Neuronal stem cell (in vitro differentiated cells): ENCODE measurements at regions not wholly inside any gene's neighbourhood (a gene's known extent, or its start where the extent isn't known, plus 50 kb on each side); places are given as distances from the start of the nearest gene placed in this dataset.

ENCODE experiments used
- DNase-seq: peaks from one replicate; pipeline ENCODE4 v3.0.0-alpha.2; 2013; ENCODE audit warnings: low spot score
- H2AFZ ChIP-seq: one replicate; pipeline ENCODE4 v1.6.1; 2013; ENCODE audit warnings: mild to moderate bottlenecking, low read length, inconsistent platforms
- H2AK5ac ChIP-seq: 2 replicates; pipeline ENCODE4 v1.6.1; 2013; ENCODE audit warnings: low read depth, mild to moderate bottlenecking, inconsistent platforms, low read length, moderate library complexity, mixed read lengths
- H2BK120ac ChIP-seq: 2 replicates; pipeline ENCODE4 v1.6.1; 2013; ENCODE audit warnings: low read depth, mild to moderate bottlenecking, inconsistent platforms, low read length, moderate library complexity, mixed read lengths
- H2BK12ac ChIP-seq: one replicate; pipeline ENCODE4 v1.6.1; 2013; ENCODE audit warnings: low read length, inconsistent platforms
- H2BK15ac ChIP-seq: 2 replicates; pipeline ENCODE4 v1.6.1; 2013; ENCODE audit warnings: mild to moderate bottlenecking, low read length, inconsistent platforms, mixed read lengths
- H2BK5ac ChIP-seq: one replicate; pipeline ENCODE4 v1.6.1; 2013; ENCODE audit warnings: inconsistent platforms, mild to moderate bottlenecking, low read length, moderate library complexity
- H3K14ac ChIP-seq: one replicate; pipeline ENCODE4 v1.6.1; 2013; ENCODE audit warnings: low read length, inconsistent platforms
- H3K18ac ChIP-seq: 2 replicates; pipeline ENCODE4 v1.6.1; 2013; ENCODE audit warnings: low read length, inconsistent platforms
- H3K23ac ChIP-seq: 2 replicates; pipeline ENCODE4 v1.6.1; 2013; ENCODE audit warnings: low read depth, mild to moderate bottlenecking, mixed read lengths, low read length, inconsistent platforms; ENCODE audit not compliant: poor library complexity
- H3K27ac ChIP-seq: replicated peaks from 3 replicates; pipeline ENCODE4 v1.5.1; 2013; ENCODE audit warnings: low read length, inconsistent platforms
- H3K27me3 ChIP-seq, 3 experiments: 2 replicates each; pipeline ENCODE4 v1.6.1; 2013; ENCODE audit warnings: low read length in 3 of 3, mild to moderate bottlenecking in 2 of 3, inconsistent platforms in 1 of 3, low read depth in 1 of 3, mixed read lengths in 1 of 3, moderate library complexity in 1 of 3; ENCODE audit not compliant: control insufficient read depth in 3 of 3, insufficient read depth in 3 of 3
- H3K36me3 ChIP-seq, 2 donors: replicated peaks in 1 of 2; 2 replicates each; pipeline ENCODE4 v1.6.1; 2013; ENCODE audit warnings: low read length in 2 of 2; ENCODE audit not compliant: control insufficient read depth in 2 of 2, insufficient read depth in 2 of 2
- H3K4ac ChIP-seq: 2 replicates; pipeline ENCODE4 v1.6.1; 2013; ENCODE audit warnings: inconsistent platforms, mild to moderate bottlenecking, low read length, moderate library complexity
- H3K4me1 ChIP-seq, 2 donors: 1 replicate in 1 of 2; 2 replicates in 1 of 2; pipeline ENCODE4 v1.6.1; 2013; ENCODE audit warnings: low read length in 2 of 2, low read depth in 1 of 2; ENCODE audit not compliant: control insufficient read depth in 2 of 2, insufficient read depth in 1 of 2
- H3K4me2 ChIP-seq: one replicate; pipeline ENCODE4 v1.6.1; 2013; ENCODE audit warnings: mild to moderate bottlenecking, low read length, inconsistent platforms; ENCODE audit not compliant: insufficient read depth, poor library complexity, severe bottlenecking
- H3K4me3 ChIP-seq, 2 donors: 2 replicates each; pipeline ENCODE4 v1.5.1; 2013; ENCODE audit warnings: low read length in 2 of 2, mild to moderate bottlenecking in 2 of 2, inconsistent platforms in 1 of 2, moderate library complexity in 1 of 2
- H3K79me1 ChIP-seq: one replicate; pipeline ENCODE4 v1.6.1; 2013; ENCODE audit warnings: low read depth, mild to moderate bottlenecking, inconsistent platforms, low read length, moderate library complexity
- H3K9ac ChIP-seq: one replicate; pipeline ENCODE4 v1.6.1; 2013; ENCODE audit warnings: mild to moderate bottlenecking, low read depth, low read length, inconsistent platforms; ENCODE audit not compliant: poor library complexity
- H3K9me3 ChIP-seq, 2 donors: replicated peaks in 1 of 2; 2 replicates each; pipeline versions ENCODE3 to v1.6.1; 2013; ENCODE audit warnings: low read length in 2 of 2, mild to moderate bottlenecking in 2 of 2, inconsistent platforms in 1 of 2, low read depth in 1 of 2, mixed read lengths in 1 of 2, moderate library complexity in 1 of 2; ENCODE audit not compliant: control insufficient read depth in 2 of 2, insufficient read depth in 1 of 2
- H4K8ac ChIP-seq: one replicate; pipeline ENCODE4 v1.6.1; 2013; ENCODE audit warnings: low read depth, mild to moderate bottlenecking, inconsistent platforms, low read length, moderate library complexity
- H4K91ac ChIP-seq: one replicate; pipeline ENCODE4 v1.6.1; 2013; ENCODE audit warnings: low read length, low read depth, mild to moderate bottlenecking, inconsistent platforms; ENCODE audit not compliant: poor library complexity
- WGBS, 2 donors: extraction: QIAGEN DNeasy Blood & Tissue Kit; methylation state at CpG; one replicate each; pipeline ENCODE4 v1.1.7; 2013; ENCODE audit warnings: missing lambda C conversion rate in 2 of 2, mixed read lengths in 1 of 2; ENCODE audit not compliant: insufficient read length in 2 of 2, insufficient replicate concordance in 1 of 2; ENCODE audit errors: extremely low coverage in 2 of 2; 5-methylcytosine and 5-hydroxymethylcytosine counted together

GRCh38 chr11:87778357-87778756 lies 396.9 kb downstream of the RAB38 start:
- no peak overlapping the region for H3K27ac ChIP-seq
- no peaks in the 10 kb centered on the region for H3K79me1 ChIP-seq
- H3K9ac ChIP-seq: no peak overlapping the region
- H3K4ac ChIP-seq: no peak overlapping the region
- H2BK120ac ChIP-seq: no peak overlapping the region
- no peak overlapping the region for H2BK12ac ChIP-seq
- H2BK15ac ChIP-seq: no peak overlapping the region
- no peak overlapping the region for H4K91ac ChIP-seq
- no peak overlapping the region for H4K8ac ChIP-seq
- H3K9me3 ChIP-seq: no peaks in the 10 kb centered on the region
- no peak overlapping the region for H3K23ac ChIP-seq
- DNase-seq: no peak
- H2BK5ac ChIP-seq: no peak overlapping the region
- no peak overlapping the region for H3K4me2 ChIP-seq
- H3K18ac ChIP-seq: no peak overlapping the region
- WGBS, 2 donors: no CpG with 5 or more reads among the region's 2 CpGs
- no peaks in the 10 kb centered on the region for H3K27me3 ChIP-seq
- no peaks in the 10 kb centered on the region for H3K36me3 ChIP-seq
- peaks cover 0 to 3% of the 10 kb centered on the region in 2 donors for H3K4me1 ChIP-seq
- H2AFZ ChIP-seq: no peak overlapping the region
- no peak overlapping the region for H3K14ac ChIP-seq
- H3K4me3 ChIP-seq: no peak overlapping the region
- no peak overlapping the region for H2AK5ac ChIP-seq

GRCh38 chr11:87775036-87775435 lies 400.2 kb downstream of the RAB38 start:
- H3K23ac ChIP-seq: no peak overlapping the region
- H3K18ac ChIP-seq: no peak overlapping the region
- no peaks in the 10 kb centered on the region for H3K27me3 ChIP-seq
- H2BK120ac ChIP-seq: no peak overlapping the region
- H2AFZ ChIP-seq: no peak overlapping the region
- H3K36me3 ChIP-seq: no peaks in the 10 kb centered on the region
- H2BK12ac ChIP-seq: no peak overlapping the region
- no peak overlapping the region for H3K4me3 ChIP-seq
- H3K79me1 ChIP-seq: no peaks in the 10 kb centered on the region
- no peak overlapping the region for H3K14ac ChIP-seq
- DNase-seq: no peak
- no peak overlapping the region for H2BK15ac ChIP-seq
- no peak overlapping the region for H3K27ac ChIP-seq
- H2AK5ac ChIP-seq: no peak overlapping the region
- H3K9me3 ChIP-seq: no peaks in the 10 kb centered on the region
- H2BK5ac ChIP-seq: no peak overlapping the region
- H3K9ac ChIP-seq: no peak overlapping the region
- no peak overlapping the region for H3K4ac ChIP-seq
- no peak overlapping the region for H4K8ac ChIP-seq
- H4K91ac ChIP-seq: no peak overlapping the region
- no peak overlapping the region for H3K4me2 ChIP-seq
- no CpG with 5 or more reads among the region's 1 CpG for WGBS, 2 donors
- peaks cover 0 to 3% of the 10 kb centered on the region in 2 donors for H3K4me1 ChIP-seq

- no peaks in the 10 kb centered on the region for H3K9me3 ChIP-seq
- H3K4me2 ChIP-seq: no peak overlapping the region
- no peak overlapping the region for H2BK5ac ChIP-seq
- H3K14ac ChIP-seq: no peak overlapping the region
- H3K27ac ChIP-seq: no peak overlapping the region
- no peak overlapping the region for H2AK5ac ChIP-seq
- H3K18ac ChIP-seq: no peak overlapping the region
- no peak overlapping the region for H4K8ac ChIP-seq
- no peak overlapping the region for H2BK120ac ChIP-seq
- H3K4ac ChIP-seq: no peak overlapping the region
- no peak overlapping the region for H3K9ac ChIP-seq
- H2AFZ ChIP-seq: no peak overlapping the region
- no peak overlapping the region for H3K4me3 ChIP-seq
- no peak for DNase-seq
- H3K4me1 ChIP-seq: no peaks in the 10 kb centered on the region
- no peak overlapping the region for H4K91ac ChIP-seq
- no peak overlapping the region for H2BK12ac ChIP-seq
- no peaks in the 10 kb centered on the region for H3K36me3 ChIP-seq
- no peak overlapping the region for H3K23ac ChIP-seq
- WGBS, 2 donors: no CpG with 5 or more reads among the region's 3 CpGs
- no peaks in the 10 kb centered on the region for H3K27me3 ChIP-seq
- H3K79me1 ChIP-seq: no peaks in the 10 kb centered on the region
- H2BK15ac ChIP-seq: no peak overlapping the region
Measured at GRCh38 chr11:87769661-87770060, 405.6 kb downstream of the RAB38 start.

GRCh38 chr11:87767615-87768014 lies 407.6 kb downstream of the RAB38 start:
- no peak overlapping the region for H3K4me2 ChIP-seq
- H2BK15ac ChIP-seq: no peak overlapping the region
- H3K9ac ChIP-seq: no peak overlapping the region
- no peak overlapping the region for H3K18ac ChIP-seq
- H3K27me3 ChIP-seq: no peaks in the 10 kb centered on the region
- H2BK120ac ChIP-seq: no peak overlapping the region
- H3K79me1 ChIP-seq: no peaks in the 10 kb centered on the region
- H3K27ac ChIP-seq: no peak overlapping the region
- H3K9me3 ChIP-seq: no peaks in the 10 kb centered on the region
- H2BK5ac ChIP-seq: no peak overlapping the region
- H3K36me3 ChIP-seq: no peaks in the 10 kb centered on the region
- no peak overlapping the region for H4K91ac ChIP-seq
- DNase-seq: no peak
- no peak overlapping the region for H3K4me3 ChIP-seq
- no peak overlapping the region for H3K4ac ChIP-seq
- H2AK5ac ChIP-seq: no peak overlapping the region
- WGBS, 2 donors: no CpG with 5 or more reads among the region's 4 CpGs
- H3K23ac ChIP-seq: no peak overlapping the region
- H2AFZ ChIP-seq: no peak overlapping the region
- no peak overlapping the region for H3K14ac ChIP-seq
- H3K4me1 ChIP-seq: no peaks in the 10 kb centered on the region
- no peak overlapping the region for H2BK12ac ChIP-seq
- no peak overlapping the region for H4K8ac ChIP-seq
